Hepatocyte (in vitro differentiated cells): ENCODE measurements at regions not wholly inside any gene's neighbourhood (a gene's known extent, or its start where the extent isn't known, plus 50 kb on each side); places are given as distances from the start of the nearest gene placed in this dataset.

Experiments used
- CTCF ChIP-seq: fragments of 200-600 bp; sonication (generic); IDR thresholded peaks from 2 replicates; pipeline ENCODE4 v1.5.1; 2016; ENCODE audit warnings: antibody characterized with exemption, mild to moderate bottlenecking; ENCODE audit not compliant: poor library complexity
- EZH2 ChIP-seq: fragments of 200-600 bp; sonication (generic); IDR thresholded peaks from 2 replicates; pipeline ENCODE4 v1.6.1; 2016; ENCODE audit warnings: antibody characterized with exemption, mild to moderate bottlenecking, borderline replicate concordance
- EZH2phosphoT487 ChIP-seq: fragments of 200-600 bp; sonication (generic); IDR thresholded peaks from one replicate; pipeline ENCODE4 v1.6.1; 2018; ENCODE audit warnings: antibody characterized with exemption, mild to moderate bottlenecking, low read depth, moderate library complexity; ENCODE audit not compliant: unreplicated experiment, severe bottlenecking

- TF ChIP-seq CTCF (no peak), EZH2 (no peak), EZH2phosphoT487 (no peak)
Measured at GRCh38 chr5:152694231-152694630, 289.2 kb upstream of the NMUR2 start.
